Lower leg skin (tissue), 4 donors: ENCODE measurements at regions not wholly inside any gene's neighbourhood (a gene's known extent, or its start where the extent isn't known, plus 50 kb on each side); places are given as distances from the start of the nearest gene placed in this dataset.

Source experiments
- DNase-seq, 2 donors: peaks; one replicate each; pipeline ENCODE4 v3.0.0-alpha.2; 2019; ENCODE audit warnings: low spot score in 2 of 2
- H3K4me3 ChIP-seq: fragments of 200-600 bp; sonication (generic); 2 replicates; pipeline ENCODE4 v1.5.1; 2017; ENCODE audit warnings: mild to moderate bottlenecking, low read depth; ENCODE audit not compliant: poor library complexity, severe bottlenecking
- POLR2A ChIP-seq, 2 donors: fragments of 450-650 bp; IDR thresholded peaks; one replicate each; pipeline ENCODE4 v1.6.1; 2016 to 2017; ENCODE audit warnings: antibody characterized with exemption in 2 of 2, mild to moderate bottlenecking in 1 of 2, moderate library complexity in 1 of 2
- WGBS, 2 donors: methylation state at CpG; one replicate each; pipeline ENCODE4 v1.1.5; 2018; 5-methylcytosine and 5-hydroxymethylcytosine counted together
- intact Hi-C: fragments of 100-400 bp; cut with DNase I; formaldehyde crosslinking; loops from one replicate; pipeline ENCODE4 v1.15.0; 2023; ENCODE audit warnings: low total_unique reads
- TF ChIP-seq, protein P1 (sequence below), 3 donors: fragments of 450-650 bp; IDR thresholded peaks; one replicate each; pipeline ENCODE4 v1.5.1; 2016; ENCODE audit warnings: antibody characterized with exemption in 3 of 3, mild to moderate bottlenecking in 3 of 3, moderate library complexity in 2 of 3

GRCh38 chr3:84439476-84439875 is 519.3 kb upstream of the CADM2 start:
- no peak for TF ChIP-seq POLR2A (IDR thresholded peaks at IDR 0.05)
- TF ChIP-seq, protein P1, sequence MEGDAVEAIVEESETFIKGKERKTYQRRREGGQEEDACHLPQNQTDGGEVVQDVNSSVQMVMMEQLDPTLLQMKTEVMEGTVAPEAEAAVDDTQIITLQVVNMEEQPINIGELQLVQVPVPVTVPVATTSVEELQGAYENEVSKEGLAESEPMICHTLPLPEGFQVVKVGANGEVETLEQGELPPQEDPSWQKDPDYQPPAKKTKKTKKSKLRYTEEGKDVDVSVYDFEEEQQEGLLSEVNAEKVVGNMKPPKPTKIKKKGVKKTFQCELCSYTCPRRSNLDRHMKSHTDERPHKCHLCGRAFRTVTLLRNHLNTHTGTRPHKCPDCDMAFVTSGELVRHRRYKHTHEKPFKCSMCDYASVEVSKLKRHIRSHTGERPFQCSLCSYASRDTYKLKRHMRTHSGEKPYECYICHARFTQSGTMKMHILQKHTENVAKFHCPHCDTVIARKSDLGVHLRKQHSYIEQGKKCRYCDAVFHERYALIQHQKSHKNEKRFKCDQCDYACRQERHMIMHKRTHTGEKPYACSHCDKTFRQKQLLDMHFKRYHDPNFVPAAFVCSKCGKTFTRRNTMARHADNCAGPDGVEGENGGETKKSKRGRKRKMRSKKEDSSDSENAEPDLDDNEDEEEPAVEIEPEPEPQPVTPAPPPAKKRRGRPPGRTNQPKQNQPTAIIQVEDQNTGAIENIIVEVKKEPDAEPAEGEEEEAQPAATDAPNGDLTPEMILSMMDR (IDR thresholded peaks at IDR 0.05): no peak
- DNase-seq: no peak
- 67 to 69% methylated on average over 1 of the region's 1 CpG for WGBS, 2 donors
- intact Hi-C loops: no loop called here
- no peak overlapping the region for H3K4me3 ChIP-seq

DNA sequence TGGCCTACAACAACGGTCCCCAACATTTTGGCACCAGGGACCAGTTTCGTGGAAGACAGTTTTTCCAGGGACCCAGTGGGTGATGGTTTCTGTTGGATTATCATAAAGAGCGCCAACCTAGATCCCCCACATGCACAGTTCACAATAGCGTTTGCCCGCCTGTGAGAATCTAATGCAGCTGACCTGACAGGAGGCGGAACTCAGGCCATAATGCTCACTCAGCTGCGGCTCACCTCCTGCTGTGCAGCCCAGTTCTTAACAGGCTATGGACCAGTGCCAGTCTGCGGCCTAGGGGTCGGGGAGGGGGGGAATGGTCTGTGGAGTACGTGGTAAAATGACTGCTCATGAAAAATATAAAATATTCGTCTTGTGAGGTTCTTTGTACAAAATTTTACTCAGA is 518.5 kb upstream of the CADM2 start:
- DNase-seq: no peak
- intact Hi-C loops: no loop called here
- 80 to 83% methylated on average over 11 of the region's 11 CpGs for WGBS, 2 donors
- H3K4me3 ChIP-seq: no peak overlapping the region
- no peak for TF ChIP-seq POLR2A (IDR thresholded peaks at IDR 0.05)
- TF ChIP-seq, protein P1 (IDR thresholded peaks at IDR 0.05): no peak

DNA sequence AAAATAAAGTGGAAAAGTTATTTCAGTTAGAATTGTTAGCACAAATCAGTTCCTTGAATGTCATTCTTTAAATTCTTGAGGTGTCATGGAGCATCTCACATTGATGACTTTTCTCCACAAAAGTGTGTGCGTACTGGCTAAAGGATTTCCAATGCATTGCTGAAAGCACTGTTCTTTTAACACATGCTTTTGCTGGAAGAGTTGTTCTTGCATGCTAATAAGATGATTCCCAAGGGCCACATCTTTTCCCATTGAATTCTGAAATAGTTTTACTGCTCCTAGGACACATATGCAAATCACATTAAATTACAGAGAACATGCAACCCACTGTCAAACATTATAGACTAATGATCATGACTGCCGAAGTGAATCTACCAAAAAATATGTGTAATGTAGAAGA is 516.3 kb upstream of the CADM2 start:
- WGBS, 2 donors: 64 to 71% methylated on average over 2 of the region's 2 CpGs
- intact Hi-C loops: no loop called here
- no peak overlapping the region for H3K4me3 ChIP-seq
- DNase-seq: no peak
- TF ChIP-seq, protein P1 (IDR thresholded peaks at IDR 0.05): no peak
- TF ChIP-seq POLR2A (IDR thresholded peaks at IDR 0.05): no peak

DNA sequence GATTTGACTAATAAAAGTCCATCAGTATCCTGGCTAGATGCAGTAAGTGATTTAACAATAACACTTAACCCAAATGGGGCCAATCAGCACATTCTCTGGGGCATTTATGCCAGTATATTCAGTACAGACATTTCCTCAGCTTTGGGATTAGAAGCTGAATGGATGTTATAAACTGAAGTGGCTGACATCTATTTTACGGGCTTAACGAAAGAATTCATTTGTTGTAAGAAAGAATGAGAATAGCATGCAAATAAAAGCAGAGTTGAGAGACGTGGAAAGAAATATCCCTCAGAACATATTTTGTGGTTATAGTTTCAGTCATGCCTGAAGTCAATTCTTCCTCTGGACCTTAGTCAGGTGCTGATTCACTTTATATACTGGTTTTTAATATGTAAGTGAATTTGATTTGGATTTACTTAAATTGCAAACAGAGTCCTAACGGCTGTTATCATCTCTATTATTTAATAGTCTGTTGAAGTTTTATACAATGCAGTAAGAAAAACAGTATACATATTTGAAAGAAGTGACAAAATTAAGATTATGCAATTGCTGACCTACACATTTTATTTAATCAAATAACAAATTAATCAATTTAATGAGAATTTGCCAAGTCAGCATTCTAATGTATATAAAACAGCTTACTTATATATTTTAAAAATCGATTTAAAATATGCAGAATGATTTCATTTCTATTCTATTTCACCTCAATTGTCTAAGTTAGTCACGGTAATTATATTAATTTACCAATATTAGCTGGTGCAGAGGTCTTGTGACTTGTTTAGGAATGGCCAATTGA is 513.9 kb upstream of the CADM2 start:
- WGBS, 2 donors: 66 to 77% methylated on average over 6 of the region's 6 CpGs
- TF ChIP-seq, protein P1 (IDR thresholded peaks at IDR 0.05): no peak
- TF ChIP-seq POLR2A (IDR thresholded peaks at IDR 0.05): no peak
- no peak for DNase-seq
- H3K4me3 ChIP-seq: no peak overlapping the region
- intact Hi-C loops: no loop called here

- TF ChIP-seq POLR2A (IDR thresholded peaks at IDR 0.05): no peak
- TF ChIP-seq, protein P1 (IDR thresholded peaks at IDR 0.05): no peak
- H3K4me3 ChIP-seq: no peak overlapping the region
- intact Hi-C loops: no loop called here
- DNase-seq: no peak
- 82 to 83% methylated on average over 8 of the region's 8 CpGs for WGBS, 2 donors
Observed at GRCh38 chr3:84487296-84487695, 471.5 kb upstream of the CADM2 start.

DNA sequence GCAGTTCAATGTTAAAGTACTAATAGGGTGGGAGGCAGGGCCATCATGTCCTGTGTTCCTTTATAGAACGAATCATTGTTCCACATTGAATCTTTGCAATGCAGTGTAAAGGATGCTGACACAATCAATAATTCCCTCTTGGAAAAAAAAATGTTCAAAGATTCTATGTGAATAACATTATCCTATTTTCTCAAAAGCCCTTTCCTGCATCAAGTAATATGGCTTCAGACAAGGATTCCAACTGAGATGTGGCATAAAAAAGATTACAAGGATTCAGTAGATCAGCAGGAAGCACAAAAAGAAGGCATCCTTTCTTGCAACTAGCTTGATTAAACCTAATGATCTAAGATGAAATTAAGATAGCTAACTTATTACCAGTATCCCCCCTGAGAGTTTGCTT is 454.0 kb upstream of the CADM2 start:
- 71 to 72% methylated on average over 1 of the region's 1 CpG for WGBS, 2 donors
- no peak overlapping the region for H3K4me3 ChIP-seq
- DNase-seq: no peak
- TF ChIP-seq, protein P1 (IDR thresholded peaks at IDR 0.05): no peak
- no peak for TF ChIP-seq POLR2A (IDR thresholded peaks at IDR 0.05)
- intact Hi-C loops: no loop called here
